CD4-positive, alpha-beta T cell treated with Interleukin-10 for 1 hour (primary cell): ENCODE measurements at regions not wholly inside any gene's neighbourhood (a gene's known extent, or its start where the extent isn't known, plus 50 kb on each side); places are given as distances from the start of the nearest gene placed in this dataset.
"Not testable (repeated sequence)": the region's sequence is repeated elsewhere in the genome, so short reads cannot be mapped to it uniquely, and the experiment has no call there.

ENCODE experiments used
- DNase-seq: peaks from one replicate; pipeline ENCODE4 v3.0.0-alpha.2; 2020

- DNase-seq, result no peak
These were observed 279.7 kb downstream of the FAM72C start for GRCh38 chr1:143691971-143692529.

GRCh38 chr1:143691400-143691891, 280.3 kb downstream of the FAM72C start:
- DNase-seq, result no peak

- DNase-seq, result no peak
These were observed 282.0 kb downstream of the FAM72C start for GRCh38 chr1:143689781-143690180.

- no peak for DNase-seq
These were observed 291.5 kb downstream of the FAM72C start for GRCh38 chr1:143680304-143680703.

- no peak for DNase-seq
These were observed 298.8 kb downstream of the FAM72C start for GRCh38 chr1:143672983-143673382.

GRCh38 chr1:143667730-143668129, 304.1 kb downstream of the FAM72C start:
- no peak for DNase-seq

- no peak for DNase-seq
These were observed 304.9 kb downstream of the FAM72C start for GRCh38 chr1:143666851-143667250.

- no peak for DNase-seq
These were observed 306.2 kb downstream of the FAM72C start for GRCh38 chr1:143665606-143666005.

GRCh38 chr1:143663056-143663455, 308.7 kb downstream of the FAM72C start:
- not testable (repeated sequence) for DNase-seq

GRCh38 chr1:143661418-143662101, 310.2 kb downstream of the FAM72C start:
- no peak for DNase-seq

- DNase-seq, result no peak
These were observed 311.3 kb downstream of the FAM72C start for GRCh38 chr1:143660354-143660941.

- no peak for DNase-seq
These were observed 318.4 kb downstream of the FAM72C start for GRCh38 chr1:143653429-143653802.

- DNase-seq, result no peak
These were observed 318.9 kb downstream of the FAM72C start for GRCh38 chr1:143652744-143653428.

- DNase-seq, result no peak
These were observed 319.6 kb downstream of the FAM72C start for GRCh38 chr1:143652187-143652586.

GRCh38 chr1:143651350-143651992, 320.3 kb downstream of the FAM72C start:
- no peak for DNase-seq

GRCh38 chr1:143644035-143644434, 327.8 kb downstream of the FAM72C start:
- not testable (repeated sequence) for DNase-seq

GRCh38 chr1:143643148-143643885, 328.5 kb downstream of the FAM72C start:
- DNase-seq, result no peak

GRCh38 chr1:143625886-143626285, 345.9 kb downstream of the FAM72C start:
- no peak for DNase-seq

GRCh38 chr1:143619851-143620250, 351.9 kb downstream of the FAM72C start:
- no peak for DNase-seq

- DNase-seq, result no peak
These were observed 360.6 kb downstream of the FAM72C start for GRCh38 chr1:143611159-143611558.

- no peak for DNase-seq
These were observed 361.6 kb downstream of the FAM72C start for GRCh38 chr1:143610196-143610595.

- DNase-seq, result no peak
These were observed 366.9 kb downstream of the FAM72C start for GRCh38 chr1:143604887-143605286.

- DNase-seq, result no peak
These were observed 387.3 kb downstream of the FAM72C start for GRCh38 chr1:143584508-143584907.
